GM18511 (cell line): ENCODE measurements at regions not wholly inside any gene's neighbourhood (a gene's known extent, or its start where the extent isn't known, plus 50 kb on each side); places are given as distances from the start of the nearest gene placed in this dataset.
A peak's percentile ranks its signal among the peaks of the same experiment; 100 is the strongest.
"Not testable (repeated sequence)": the region's sequence is repeated elsewhere in the genome, so short reads cannot be mapped to it uniquely, and the experiment has no call there.

Source experiments
- ATAC-seq: cut with Tn5 transposase; IDR thresholded peaks from one replicate; pipeline ENCODE4 v1.9.1; 2021; ENCODE audit warnings: mild to moderate bottlenecking, moderate library complexity; ENCODE audit not compliant: unreplicated experiment

DNA sequence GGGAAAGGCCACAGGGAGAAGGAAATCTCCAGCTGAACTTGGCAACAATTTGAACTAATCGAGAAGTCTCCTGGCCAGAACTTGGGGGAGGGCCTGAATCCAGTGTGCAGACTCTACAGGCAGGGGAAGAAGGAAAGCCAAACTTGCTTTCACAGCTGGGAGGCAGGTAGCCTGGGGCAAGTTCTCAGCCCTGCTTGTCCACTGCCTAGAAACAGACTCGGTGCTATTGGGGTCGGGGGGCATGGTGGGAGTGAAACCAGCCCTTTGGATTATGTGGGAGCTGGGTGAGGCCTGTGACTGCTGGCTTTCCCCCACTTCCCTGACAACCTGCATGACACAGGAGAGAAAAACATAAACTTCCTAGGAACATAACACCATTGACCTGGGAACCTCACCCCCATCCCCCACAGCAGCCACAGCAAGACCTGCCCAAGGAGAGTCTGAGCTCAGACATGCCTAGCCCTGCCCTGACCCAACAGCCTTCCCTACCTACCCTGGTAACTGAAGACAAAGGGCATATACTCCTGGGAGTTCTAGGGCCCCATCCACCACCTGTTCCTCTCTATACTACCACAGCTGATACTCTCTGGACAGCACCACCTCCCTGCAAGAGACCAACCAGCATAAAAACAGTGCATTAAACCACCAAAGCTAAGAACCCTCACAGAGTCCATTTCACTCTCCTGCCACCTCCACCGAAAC lies 103.7 kb upstream of the MNS1 start:
- ATAC-seq, result no peak

- ATAC-seq, result no peak
These were observed 92.5 kb upstream of the MNS1 start for GRCh38 chr15:56557415-56557814.

DNA sequence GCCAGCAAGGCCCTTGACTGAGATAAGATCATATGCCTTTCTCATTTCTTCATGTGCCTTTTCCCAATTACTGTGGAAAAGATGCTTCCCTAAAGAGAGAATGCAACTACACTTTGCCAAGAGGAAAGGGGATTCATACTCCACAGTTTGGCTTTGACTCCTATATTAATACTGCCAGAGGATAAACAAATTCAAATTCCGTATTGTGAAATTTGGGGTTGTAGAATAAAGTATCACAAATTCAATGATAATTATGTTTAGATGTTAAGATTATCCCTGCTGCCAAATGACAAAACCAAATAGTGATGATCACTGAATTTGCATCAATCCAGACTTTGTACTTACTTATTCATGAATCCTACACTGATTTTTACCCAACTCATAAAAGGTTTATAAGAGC lies 88.5 kb upstream of the MNS1 start:
- no peak for ATAC-seq

- ATAC-seq, result no peak
These were observed 87.7 kb upstream of the MNS1 start for GRCh38 chr15:56552659-56553058.

DNA sequence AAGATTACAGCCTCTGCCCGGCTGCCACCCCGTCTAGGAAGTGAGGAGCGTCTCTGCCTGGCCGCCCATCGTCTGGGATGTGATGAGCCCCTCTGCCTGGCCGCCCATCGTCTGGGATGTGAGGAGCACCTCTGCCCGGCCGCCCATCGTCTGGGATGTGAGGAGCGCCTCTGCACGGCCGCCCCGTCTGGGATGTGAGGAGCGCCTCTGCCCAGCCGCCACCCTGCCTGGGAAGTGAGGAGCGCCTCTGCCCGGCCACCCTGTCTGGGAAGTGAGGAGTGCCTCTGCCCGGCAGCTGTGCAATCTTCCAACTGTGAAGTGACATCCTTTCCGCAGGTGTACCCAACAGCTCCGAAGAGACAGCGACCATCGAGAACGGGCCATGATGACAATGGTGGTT lies 75.6 kb upstream of the MNS1 start:
- not testable (repeated sequence) for ATAC-seq

- ATAC-seq, result not testable (repeated sequence)
These were observed 75.2 kb upstream of the MNS1 start for GRCh38 chr15:56540157-56540556.

DNA sequence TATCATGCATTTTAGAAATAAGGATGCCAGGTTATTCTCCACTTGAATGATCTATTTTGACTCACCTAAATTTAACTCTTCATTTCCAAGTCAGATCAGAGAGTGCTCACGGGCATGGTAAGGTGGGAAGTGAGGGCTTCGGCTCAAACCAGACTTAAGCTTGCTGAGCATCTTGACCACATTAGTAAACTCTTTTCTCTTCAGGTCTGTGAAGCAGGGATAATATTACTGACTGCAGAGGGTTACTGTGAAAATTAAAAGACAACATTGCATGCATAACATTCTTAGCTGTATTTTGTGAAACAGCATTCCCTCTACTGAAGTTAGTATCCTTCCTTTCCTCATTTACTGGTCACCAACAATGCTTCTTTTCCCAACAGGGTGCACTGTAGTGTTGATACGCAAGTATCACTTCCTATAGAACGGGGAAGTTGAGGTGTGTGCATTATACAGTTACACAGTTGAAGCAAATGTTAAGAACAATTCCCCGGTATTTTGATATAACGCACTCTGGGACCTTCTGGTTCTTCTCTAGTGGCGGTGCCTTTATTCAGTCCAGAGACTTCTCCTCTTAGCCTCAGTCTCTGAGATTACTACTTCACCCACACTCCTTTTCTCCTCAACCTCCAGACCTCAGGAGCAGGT lies 74.1 kb upstream of the MNS1 start:
- ATAC-seq, result no peak

- peak; percentile 58 for ATAC-seq
These were observed 72.9 kb upstream of the MNS1 start for GRCh38 chr15:56537881-56538280.

GRCh38 chr15:56534728-56535127 lies 69.8 kb upstream of the MNS1 start:
- no peak for ATAC-seq

- no peak for ATAC-seq
These were observed 68.9 kb upstream of the MNS1 start for GRCh38 chr15:56533731-56534403.

GRCh38 chr15:56532721-56533460 lies 68.0 kb upstream of the MNS1 start:
- no peak for ATAC-seq

- no peak for ATAC-seq
These were observed 65.2 kb upstream of the MNS1 start for GRCh38 chr15:56530157-56530556.

DNA sequence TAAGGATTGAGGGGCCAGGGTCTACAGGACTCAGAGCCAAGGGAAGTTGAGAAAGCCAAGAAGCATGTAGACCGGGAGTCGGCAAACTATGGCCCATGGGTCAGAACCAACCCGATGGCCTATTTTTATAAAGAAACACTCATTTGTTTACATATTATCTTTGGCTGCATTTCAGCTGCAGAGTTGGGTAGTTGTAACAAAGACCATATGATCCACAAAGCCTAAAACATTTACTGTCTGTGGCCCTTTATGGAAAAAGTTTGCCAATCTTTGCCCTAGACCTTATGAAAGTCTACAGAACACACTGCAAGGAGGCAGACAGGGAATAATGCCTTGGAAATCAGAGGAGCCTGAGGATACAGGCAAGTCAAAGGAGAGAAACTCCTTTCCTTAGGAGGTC lies 63.2 kb upstream of the MNS1 start:
- no peak for ATAC-seq

- no peak for ATAC-seq
These were observed 60.0 kb upstream of the MNS1 start for GRCh38 chr15:56524915-56525314.

DNA sequence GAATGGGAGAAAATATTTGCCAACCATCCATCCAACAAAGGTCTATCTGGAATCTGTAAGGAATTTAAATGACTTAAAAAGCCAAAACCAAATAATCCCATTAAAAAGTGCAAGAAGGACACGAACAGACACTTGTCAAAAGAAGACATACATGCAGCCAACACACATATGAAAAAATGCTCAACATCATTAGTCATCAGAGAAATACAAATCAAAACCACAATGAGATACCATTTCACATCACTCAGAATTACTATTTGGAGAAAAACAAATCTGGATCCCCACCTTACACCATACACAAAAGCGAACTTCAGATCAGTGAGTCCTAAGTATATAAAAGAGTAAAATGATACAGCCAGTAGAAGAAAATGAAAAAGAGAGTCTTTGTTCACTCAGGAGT lies 58.6 kb upstream of the MNS1 start:
- ATAC-seq, result no peak

DNA sequence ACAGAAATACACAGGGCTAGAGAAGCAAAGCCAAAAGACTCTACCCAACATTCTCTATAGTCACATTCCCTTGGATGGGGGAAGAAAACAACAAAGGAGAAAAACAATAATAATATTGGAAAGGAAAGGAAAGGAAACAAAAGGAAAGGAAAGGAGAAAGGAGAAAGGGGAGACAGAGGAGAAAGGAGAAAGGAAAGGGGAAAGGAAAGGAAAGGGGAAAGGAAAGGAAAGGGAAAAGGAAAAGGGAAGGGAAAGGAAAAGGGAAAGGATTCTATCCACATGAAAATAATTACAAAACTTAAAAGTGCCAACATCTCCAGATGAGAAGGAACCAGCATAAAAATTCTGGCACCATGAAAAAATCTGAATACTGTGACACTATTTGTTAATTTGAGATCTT lies 54.1 kb upstream of the MNS1 start:
- ATAC-seq, result no peak
